Testis (tissue), 2 donors: ENCODE measurements at regions not wholly inside any gene's neighbourhood (a gene's known extent, or its start where the extent isn't known, plus 50 kb on each side); places are given as distances from the start of the nearest gene placed in this dataset.

Experiments used
- DNase-seq: peaks from one replicate; pipeline ENCODE4 v3.0.0-alpha.2; 2019
- H3K27ac ChIP-seq, 2 donors: fragments of 200-600 bp; sonication (generic); one replicate each; pipeline ENCODE4 v1.5.1; 2019
- H3K27me3 ChIP-seq: fragments of 200-600 bp; sonication (generic); one replicate; pipeline ENCODE4 v1.5.1; 2019
- H3K36me3 ChIP-seq: fragments of 200-600 bp; sonication (generic); one replicate; pipeline ENCODE4 v1.5.1; 2017; ENCODE audit warnings: low read depth; ENCODE audit errors: missing control alignments
- H3K4me1 ChIP-seq: fragments of 200-600 bp; sonication (generic); one replicate; pipeline ENCODE4 v1.5.1; 2019
- H3K4me3 ChIP-seq, 2 donors: fragments of 200-600 bp; sonication (generic); one replicate each; pipeline ENCODE4 v1.5.1; 2017 to 2019
- H3K9me3 ChIP-seq: fragments of 200-600 bp; sonication (generic); one replicate; pipeline ENCODE4 v1.5.1; 2017
- POLR2A ChIP-seq: fragments of 450-650 bp; IDR thresholded peaks from one replicate; pipeline ENCODE4 v1.6.1; 2017; ENCODE audit warnings: antibody characterized with exemption, mild to moderate bottlenecking, moderate library complexity
- WGBS, 2 donors: methylation state at CpG; one replicate each; pipeline ENCODE4 v1.1.5; 2018; 5-methylcytosine and 5-hydroxymethylcytosine counted together
- intact Hi-C: fragments of 100-400 bp; cut with DNase I; formaldehyde crosslinking; loops from one replicate; pipeline ENCODE4 v1.15.1; 2023; ENCODE audit warnings: low total_unique reads
- TF ChIP-seq, protein P1 (sequence below), 3 experiments: fragments of 450-650 bp in 2 of 3; fragments of 200-600 bp in 1 of 3; sonication (generic) in 1 of 3; IDR thresholded peaks; one replicate each; pipeline ENCODE4 v1.5.1; 2016 to 2019; ENCODE audit warnings: antibody characterized with exemption in 3 of 3, mild to moderate bottlenecking in 2 of 3, moderate library complexity in 1 of 3

GRCh38 chr5:17070647-17071046, 134.6 kb upstream of the MYO10 start:
- intact Hi-C loops = no loop called here
- no peaks in the 10 kb centered on the region for H3K36me3 ChIP-seq
- no peak overlapping the region for H3K27ac ChIP-seq
- H3K9me3 ChIP-seq = no peaks in the 10 kb centered on the region
- no peaks in the 10 kb centered on the region for H3K27me3 ChIP-seq
- peaks cover 19% of the 10 kb centered on the region for H3K4me1 ChIP-seq
- 61 to 69% methylated on average over 6 of the region's 6 CpGs for WGBS, 2 donors
- H3K4me3 ChIP-seq = no peak overlapping the region
- TF ChIP-seq, protein P1, sequence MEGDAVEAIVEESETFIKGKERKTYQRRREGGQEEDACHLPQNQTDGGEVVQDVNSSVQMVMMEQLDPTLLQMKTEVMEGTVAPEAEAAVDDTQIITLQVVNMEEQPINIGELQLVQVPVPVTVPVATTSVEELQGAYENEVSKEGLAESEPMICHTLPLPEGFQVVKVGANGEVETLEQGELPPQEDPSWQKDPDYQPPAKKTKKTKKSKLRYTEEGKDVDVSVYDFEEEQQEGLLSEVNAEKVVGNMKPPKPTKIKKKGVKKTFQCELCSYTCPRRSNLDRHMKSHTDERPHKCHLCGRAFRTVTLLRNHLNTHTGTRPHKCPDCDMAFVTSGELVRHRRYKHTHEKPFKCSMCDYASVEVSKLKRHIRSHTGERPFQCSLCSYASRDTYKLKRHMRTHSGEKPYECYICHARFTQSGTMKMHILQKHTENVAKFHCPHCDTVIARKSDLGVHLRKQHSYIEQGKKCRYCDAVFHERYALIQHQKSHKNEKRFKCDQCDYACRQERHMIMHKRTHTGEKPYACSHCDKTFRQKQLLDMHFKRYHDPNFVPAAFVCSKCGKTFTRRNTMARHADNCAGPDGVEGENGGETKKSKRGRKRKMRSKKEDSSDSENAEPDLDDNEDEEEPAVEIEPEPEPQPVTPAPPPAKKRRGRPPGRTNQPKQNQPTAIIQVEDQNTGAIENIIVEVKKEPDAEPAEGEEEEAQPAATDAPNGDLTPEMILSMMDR (IDR thresholded peaks at IDR 0.05) = no peak
- TF ChIP-seq POLR2A = no peak
- no peak for DNase-seq

DNA sequence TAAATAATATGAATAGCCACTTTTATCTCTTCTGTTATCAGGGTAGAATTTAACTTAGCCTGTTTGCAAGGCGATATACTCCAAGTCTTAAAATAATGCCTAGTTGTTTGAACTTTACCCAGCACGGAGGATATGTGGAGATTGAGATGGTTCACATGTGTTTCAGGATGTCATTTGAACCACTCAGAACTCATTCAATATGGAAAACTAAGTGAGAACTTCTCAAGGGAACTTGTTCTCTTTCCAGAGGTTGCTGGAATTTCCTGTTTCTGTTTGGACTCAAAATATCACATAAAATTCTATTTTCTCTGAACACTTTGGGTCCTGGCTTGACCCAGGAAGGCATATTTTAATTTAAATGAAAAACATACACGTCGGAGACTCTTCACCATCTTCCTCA, 139.1 kb upstream of the MYO10 start:
- intact Hi-C loops = no loop called here
- no peak overlapping the region for H3K27ac ChIP-seq
- no peaks in the 10 kb centered on the region for H3K27me3 ChIP-seq
- WGBS, 2 donors = 51 to 58% methylated on average over 4 of the region's 4 CpGs
- no peaks in the 10 kb centered on the region for H3K9me3 ChIP-seq
- H3K36me3 ChIP-seq = no peaks in the 10 kb centered on the region
- peaks cover 2% of the 10 kb centered on the region for H3K4me1 ChIP-seq
- TF ChIP-seq POLR2A = no peak
- TF ChIP-seq, protein P1 (IDR thresholded peaks at IDR 0.05) = no peak
- H3K4me3 ChIP-seq = no peak overlapping the region
- DNase-seq = no peak

DNA sequence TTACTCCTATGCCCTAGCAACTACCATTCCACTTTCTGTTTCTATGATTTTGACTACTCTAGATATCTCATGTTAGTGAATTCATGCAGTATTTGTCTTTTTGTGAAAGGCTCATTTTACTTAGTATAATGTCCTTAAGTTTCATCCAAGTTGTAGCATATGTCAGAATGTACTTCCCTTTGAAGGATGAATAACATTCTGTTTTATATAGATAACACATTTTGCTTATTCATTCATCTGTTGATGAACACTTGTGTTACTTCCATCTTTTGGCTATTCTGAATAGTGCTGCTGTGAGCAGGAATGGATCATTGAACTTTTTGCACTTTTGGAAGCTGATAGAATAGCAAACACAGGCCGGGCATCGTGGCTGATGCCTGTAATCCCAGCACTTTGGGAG, 140.2 kb upstream of the MYO10 start:
- 75 to 86% methylated on average over 2 of the region's 2 CpGs for WGBS, 2 donors
- no peak for DNase-seq
- Histone ChIP-seq H3K27me3 (no peaks in the 10 kb centered on the region), H3K4me1 (no peaks in the 10 kb centered on the region), H3K27ac (no peak overlapping the region), H3K36me3 (no peaks in the 10 kb centered on the region), H3K4me3 (no peak overlapping the region), H3K9me3 (no peaks in the 10 kb centered on the region)
- intact Hi-C loops = no loop called here
- TF ChIP-seq, protein P1 (IDR thresholded peaks at IDR 0.05) = no peak
- TF ChIP-seq POLR2A = no peak

DNA sequence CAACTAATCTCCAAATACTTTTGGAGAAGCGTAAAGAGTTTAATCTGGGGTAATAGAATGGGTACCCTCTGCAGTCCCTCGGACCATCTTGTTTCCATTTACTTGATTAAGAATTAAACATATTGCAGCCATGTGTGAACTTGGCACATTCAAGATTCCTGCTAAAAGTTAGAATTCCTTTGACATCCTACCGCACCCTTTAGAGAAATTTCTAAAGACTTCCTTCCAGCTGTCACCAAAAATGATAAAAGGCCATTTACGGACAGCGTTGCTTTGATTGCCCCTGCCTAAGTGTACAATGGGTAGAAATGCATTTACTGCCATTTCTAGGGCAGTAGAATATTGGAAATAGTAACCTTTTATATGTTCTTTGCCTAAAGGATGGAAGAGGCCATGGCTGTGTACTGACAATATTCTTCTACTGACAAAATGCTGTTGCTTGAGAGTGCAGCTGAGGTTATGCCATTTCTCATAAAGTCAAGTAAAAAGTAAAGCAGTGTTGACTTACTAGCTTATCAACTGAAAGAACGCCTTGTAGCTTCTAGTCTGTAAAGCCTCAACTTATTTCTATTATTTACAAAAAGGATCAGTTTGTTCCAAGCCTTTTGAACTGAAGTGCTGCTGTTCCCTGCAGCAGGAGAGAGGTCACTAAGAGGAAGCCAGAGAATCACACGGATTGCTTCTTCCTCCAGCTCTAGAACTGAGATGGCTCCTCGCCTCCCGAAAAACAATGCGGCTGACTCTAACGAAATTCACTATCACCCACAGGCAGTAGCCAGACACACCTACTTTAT, 139.8 kb upstream of the BASP1 start:
- intact Hi-C loops = no loop called here
- Histone ChIP-seq H3K36me3 (no peaks in the 10 kb centered on the region), H3K27me3 (no peaks in the 10 kb centered on the region), H3K4me3 (no peak overlapping the region), H3K4me1 (no peaks in the 10 kb centered on the region), H3K9me3 (no peaks in the 10 kb centered on the region), H3K27ac (peak overlapping the region; percentile 1 to 81)
- TF ChIP-seq, protein P1 (IDR thresholded peaks at IDR 0.05) = no peak
- no peak for TF ChIP-seq POLR2A
- 47 to 57% methylated on average over 11 of the region's 11 CpGs for WGBS, 2 donors
- DNase-seq = peak; percentile 37

- TF ChIP-seq, protein P1 (IDR thresholded peaks at IDR 0.05) = no peak
- no peak for TF ChIP-seq POLR2A
- no peak for DNase-seq
These were observed 137.9 kb upstream of the BASP1 start for GRCh38 chr5:17079562-17079961.

More at GRCh38 chr5:17079562-17079961, 137.9 kb upstream of the BASP1 start:
- Histone ChIP-seq H3K36me3 (no peaks in the 10 kb centered on the region), H3K4me1 (no peaks in the 10 kb centered on the region), H3K27ac (no peak overlapping the region), H3K27me3 (no peaks in the 10 kb centered on the region), H3K4me3 (no peak overlapping the region), H3K9me3 (no peaks in the 10 kb centered on the region)
- intact Hi-C loops = no loop called here
- 53 to 59% methylated on average over 7 of the region's 7 CpGs for WGBS, 2 donors
